GM12878 (cell line): ENCODE measurements at regions not wholly inside any gene's neighbourhood (a gene's known extent, or its start where the extent isn't known, plus 50 kb on each side); places are given as distances from the start of the nearest gene placed in this dataset.

ENCODE experiments used
- ATAC-seq: fragments of 200-7000 bp; cut with Tn5 transposase; 3 replicates; pipeline ENCODE4 v1.9.1; 2020; ENCODE audit warnings: mild to moderate bottlenecking, moderate library complexity
- BruUV-seq: library from RNA; stranded (reverse); fragments of 400-500 nt; replicated peaks from 2 replicates; lab custom pipeline; 2021; lab: Mats Ljungman, UMichigan
- CTCF ChIA-PET: fragments of 300-600 bp; sonication (Branson Sonifier 250); formaldehyde crosslinking; extraction: SDS; loops from one replicate; lab custom pipeline; 2021; ENCODE audit warnings: inconsistent platforms; lab: Yijun Ruan, JAX
- POLR2A ChIA-PET: fragments of 350-600 bp; formaldehyde crosslinking; extraction: SDS; loops from one replicate; lab custom pipeline; 2021; ENCODE audit warnings: inconsistent platforms; lab: Charles Lee
- RAD21 ChIA-PET: fragments of 300-600 bp; sonication (Branson Sonifier 250); formaldehyde crosslinking; loops from one replicate; lab custom pipeline; 2023; ENCODE audit warnings: antibody characterized with exemption; ENCODE audit not compliant: unreplicated experiment; lab: Charles Lee
- SMC1A ChIA-PET: fragments of 300-600 bp; sonication (Branson Sonifier 250); formaldehyde crosslinking; loops from one replicate; lab custom pipeline; 2023; ENCODE audit not compliant: unreplicated experiment, uncharacterized antibody; lab: Charles Lee
- DNase-seq: peaks from one replicate; pipeline ENCODE4 v3.0.0-alpha.2; 2011; ENCODE audit warnings: low read depth, low spot score
- FAIRE-seq: peaks from 3 replicates; lab custom pipeline; 2011; peaks lifted over from hg19 to GRCh38; lab: Jason Lieb, UNC
- H2AFZ ChIP-seq: 2 replicates; pipeline ENCODE4 v1.6.0; 2011; ENCODE audit warnings: low read depth, low read length, control low read depth; ENCODE audit not compliant: control insufficient read depth
- H3K27ac ChIP-seq: 2 replicates; pipeline ENCODE4 v1.5.1; 2011; ENCODE audit warnings: control low read depth; ENCODE audit not compliant: control insufficient read depth, insufficient read depth
- H3K27me3 ChIP-seq, 2 experiments: replicated peaks in 1 of 2; 2 replicates each; pipeline versions ENCODE4 v1.6.0 to v1.6.1; 2011; ENCODE audit warnings: low read length in 1 of 2; ENCODE audit not compliant: control insufficient read depth in 2 of 2, insufficient read depth in 2 of 2
- H3K36me3 ChIP-seq, 2 experiments: 2 replicates each; pipeline ENCODE4 v1.5.1; 2011; ENCODE audit warnings: low read length in 1 of 2; ENCODE audit not compliant: control insufficient read depth in 2 of 2, insufficient read depth in 2 of 2
- H3K4me1 ChIP-seq: 2 replicates; pipeline ENCODE4 v1.6.1; 2011; ENCODE audit warnings: mild to moderate bottlenecking, low read length, moderate library complexity, mixed read lengths; ENCODE audit not compliant: control insufficient read depth, insufficient read depth
- H3K4me2 ChIP-seq: 2 replicates; pipeline ENCODE4 v1.6.0; 2011; ENCODE audit warnings: control low read depth; ENCODE audit not compliant: control insufficient read depth, insufficient read depth
- H3K4me3 ChIP-seq: fragments of 200-600 bp; sonication (generic); 2 replicates; pipeline ENCODE4 v1.5.1; 2016
- H3K79me2 ChIP-seq: 2 replicates; pipeline ENCODE4 v1.6.0; 2011; ENCODE audit warnings: low read length; ENCODE audit not compliant: control insufficient read depth, insufficient read depth
- H3K9ac ChIP-seq: 2 replicates; pipeline ENCODE4 v1.8.0; 2011; ENCODE audit warnings: low read length, control low read depth, mixed read lengths; ENCODE audit not compliant: control insufficient read depth, insufficient read depth
- H3K9me3 ChIP-seq: replicated peaks from 3 replicates; pipeline ENCODE4 v1.5.1; 2011; ENCODE audit warnings: mild to moderate bottlenecking, low read length; ENCODE audit not compliant: control insufficient read depth, insufficient read depth
- H4K20me1 ChIP-seq: 2 replicates; pipeline ENCODE4 v1.6.0; 2011; ENCODE audit not compliant: control insufficient read depth, insufficient read depth
- ATF7 ChIP-seq: fragments of 450-650 bp; IDR thresholded peaks from 2 replicates; pipeline ENCODE4 v1.6.1; 2016; ENCODE audit warnings: low read depth, mild to moderate bottlenecking
- CBX5 ChIP-seq: sonication (generic); IDR thresholded peaks from 2 replicates; pipeline ENCODE4 v1.6.1; 2016; ENCODE audit warnings: low read depth, moderate library complexity, mild to moderate bottlenecking, inconsistent platforms
- CREM ChIP-seq: IDR thresholded peaks from 2 replicates; pipeline ENCODE4 v1.6.1; 2014; ENCODE audit warnings: antibody characterized with exemption, low read depth
- GABPA ChIP-seq: IDR thresholded peaks from 2 replicates; pipeline ENCODE4 v1.6.1; 2014; ENCODE audit warnings: antibody characterized with exemption, low read depth, mild to moderate bottlenecking, inconsistent platforms
- GATAD2B ChIP-seq: fragments of 450-650 bp; conservative IDR thresholded peaks from 2 replicates; pipeline ENCODE4 v1.6.1; 2017; ENCODE audit warnings: low read depth, mild to moderate bottlenecking, moderate library complexity
- HDAC2 ChIP-seq: fragments of 200-600 bp; sonication (generic); IDR thresholded peaks from 2 replicates; pipeline ENCODE4 v1.6.1; 2017
- HDAC6 ChIP-seq: fragments of 200-600 bp; sonication (generic); IDR thresholded peaks from one replicate; pipeline ENCODE4 v1.8.0; 2017; ENCODE audit warnings: antibody characterized with exemption; ENCODE audit not compliant: unreplicated experiment
- JUNB ChIP-seq: IDR thresholded peaks from 2 replicates; pipeline ENCODE4 v1.6.1; 2016; ENCODE audit warnings: antibody characterized with exemption, mild to moderate bottlenecking
- NFYA ChIP-seq: IDR thresholded peaks from 2 replicates; pipeline ENCODE4 v1.6.1; 2011; ENCODE audit warnings: low read depth, mild to moderate bottlenecking, low read length, improper control_type of control experiment, borderline replicate concordance
- RFX5 ChIP-seq: IDR thresholded peaks from 2 replicates; pipeline ENCODE4 v1.6.1; 2011; ENCODE audit warnings: low read depth, low read length, improper control_type of control experiment
- SIX5 ChIP-seq: IDR thresholded peaks from 2 replicates; pipeline ENCODE4 v1.6.1; 2011; ENCODE audit warnings: mild to moderate bottlenecking, low read depth, low read length, moderate library complexity; ENCODE audit not compliant: severe bottlenecking
- SMARCA5 ChIP-seq: fragments of 450-650 bp; IDR thresholded peaks from 2 replicates; pipeline ENCODE4 v1.6.1; 2017; ENCODE audit warnings: mild to moderate bottlenecking
- SP1 ChIP-seq: IDR thresholded peaks from one replicate; pipeline ENCODE4 v1.6.1; 2011; ENCODE audit warnings: low read depth, low read length
- TAF1 ChIP-seq: IDR thresholded peaks from 2 replicates; pipeline ENCODE4 v1.6.1; 2011; ENCODE audit warnings: mild to moderate bottlenecking, low read depth, low read length, borderline replicate concordance
- ZZZ3 ChIP-seq: IDR thresholded peaks from 2 replicates; pipeline ENCODE4 v1.6.1; 2011; ENCODE audit warnings: low read depth; ENCODE audit not compliant: control insufficient read depth, insufficient read length
- WGBS: methylation state at CpG from one replicate; pipeline ENCODE4 v1.1.6; 2016; ENCODE audit warnings: low lambda C conversion rate; ENCODE audit not compliant: insufficient replicate concordance, insufficient coverage; ENCODE audit errors: missing lambda C conversion rate; 5-methylcytosine and 5-hydroxymethylcytosine counted together
- in situ Hi-C: fragments of 300-500 bp; cut with MboI; formaldehyde crosslinking; loops from 9 replicates; pipeline ENCODE4 v1.14.3; 2018; ENCODE audit warnings: mixed read lengths
- intact Hi-C: fragments of 100-400 bp; cut with micrococcal nuclease; formaldehyde crosslinking; loops from one replicate; pipeline ENCODE4 v1.14.2; 2022; ENCODE audit not compliant: unreplicated experiment
- TF ChIP-seq, protein P1 (sequence below), 3 experiments: IDR thresholded peaks in 2 of 3; conservative IDR thresholded peaks in 1 of 3; 2 replicates each; pipeline ENCODE4 v1.5.1; 2011; ENCODE audit warnings: low read depth in 3 of 3, low read length in 3 of 3, mild to moderate bottlenecking in 3 of 3, control low read depth in 2 of 3, moderate library complexity in 2 of 3, inconsistent platforms in 1 of 3, mixed read lengths in 1 of 3; ENCODE audit not compliant: control insufficient read depth in 2 of 3, insufficient read depth in 1 of 3; ENCODE audit errors: extremely low read depth in 1 of 3
- TF ChIP-seq, protein P2 (sequence below): fragments of 150-350 bp; IDR thresholded peaks from 2 replicates; pipeline ENCODE4 v1.6.1; 2016; ENCODE audit warnings: low read depth, low read length
- TF ChIP-seq, protein P3 (sequence below): IDR thresholded peaks from 2 replicates; pipeline ENCODE4 v1.6.1; 2012; ENCODE audit warnings: low read depth, low read length, improper control_type of control experiment
- TF ChIP-seq, protein P4 (sequence below): IDR thresholded peaks from 2 replicates; pipeline ENCODE4 v1.6.1; 2011; ENCODE audit warnings: low read depth, mild to moderate bottlenecking, low read length, moderate library complexity, borderline replicate concordance; ENCODE audit errors: extremely low read depth

DNA sequence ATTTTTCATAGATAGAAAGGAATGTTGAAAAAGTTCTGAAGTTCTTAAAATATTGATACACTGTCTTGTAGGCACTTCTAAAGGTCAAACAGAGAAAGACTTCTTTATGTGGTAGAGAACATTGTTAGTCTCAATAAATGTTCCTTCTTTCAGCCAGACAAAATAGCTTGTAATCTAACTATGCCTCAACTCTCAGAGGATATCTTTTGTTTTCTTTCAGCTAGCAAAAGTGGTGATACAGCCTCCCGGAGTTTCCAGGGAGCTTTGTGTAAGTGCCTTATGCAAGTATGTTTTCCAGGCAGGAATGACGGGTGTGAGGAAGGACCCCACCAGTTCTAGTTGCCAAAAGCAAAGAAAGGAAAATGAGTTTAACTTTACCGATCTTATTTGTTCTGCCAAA is 452.1 kb upstream of the ST6GAL2 start:
- Histone ChIP-seq H3K36me3 (no peaks in the 10 kb centered on the region), H3K27me3 (no peaks in the 10 kb centered on the region), H3K4me2 (no peak overlapping the region), H3K9me3 (no peaks in the 10 kb centered on the region), H2AFZ (no peak overlapping the region), H4K20me1 (no peaks in the 10 kb centered on the region), H3K4me3 (no peak overlapping the region), H3K79me2 (no peaks in the 10 kb centered on the region), H3K4me1 (no peaks in the 10 kb centered on the region), H3K27ac (no peak overlapping the region), H3K9ac (no peak overlapping the region)
- SMC1A ChIA-PET, result no interaction called here
- in situ Hi-C loops, result no loop called here
- CTCF ChIA-PET, result no interaction called here
- RAD21 ChIA-PET, result no interaction called here
- ATAC-seq (no peak), FAIRE-seq (no peak), DNase-seq (no peak)
- intact Hi-C loops, result no loop called here
- 29% methylated on average over 3 of the region's 3 CpGs for WGBS
- BruUV-seq, result no TSS peak
- no peak for TF ChIP-seq SMARCA5
- no peak for TF ChIP-seq HDAC2
- TF ChIP-seq, protein P1, sequence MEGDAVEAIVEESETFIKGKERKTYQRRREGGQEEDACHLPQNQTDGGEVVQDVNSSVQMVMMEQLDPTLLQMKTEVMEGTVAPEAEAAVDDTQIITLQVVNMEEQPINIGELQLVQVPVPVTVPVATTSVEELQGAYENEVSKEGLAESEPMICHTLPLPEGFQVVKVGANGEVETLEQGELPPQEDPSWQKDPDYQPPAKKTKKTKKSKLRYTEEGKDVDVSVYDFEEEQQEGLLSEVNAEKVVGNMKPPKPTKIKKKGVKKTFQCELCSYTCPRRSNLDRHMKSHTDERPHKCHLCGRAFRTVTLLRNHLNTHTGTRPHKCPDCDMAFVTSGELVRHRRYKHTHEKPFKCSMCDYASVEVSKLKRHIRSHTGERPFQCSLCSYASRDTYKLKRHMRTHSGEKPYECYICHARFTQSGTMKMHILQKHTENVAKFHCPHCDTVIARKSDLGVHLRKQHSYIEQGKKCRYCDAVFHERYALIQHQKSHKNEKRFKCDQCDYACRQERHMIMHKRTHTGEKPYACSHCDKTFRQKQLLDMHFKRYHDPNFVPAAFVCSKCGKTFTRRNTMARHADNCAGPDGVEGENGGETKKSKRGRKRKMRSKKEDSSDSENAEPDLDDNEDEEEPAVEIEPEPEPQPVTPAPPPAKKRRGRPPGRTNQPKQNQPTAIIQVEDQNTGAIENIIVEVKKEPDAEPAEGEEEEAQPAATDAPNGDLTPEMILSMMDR (IDR thresholded peaks at IDR 0.05 in 2 of 3, conservative IDR thresholded peaks at IDR 0.05 in 1 of 3; ENCODE audit: control insufficient read depth in 2 of 3, extremely low read depth in 1 of 3, insufficient read depth in 1 of 3, low read depth in 3 of 3, low read length in 3 of 3), result no peak
- TF ChIP-seq CBX5, result no peak
- TF ChIP-seq ZZZ3, result no peak
- TF ChIP-seq GABPA, result no peak
- no peak for TF ChIP-seq RFX5
- TF ChIP-seq, protein P2, sequence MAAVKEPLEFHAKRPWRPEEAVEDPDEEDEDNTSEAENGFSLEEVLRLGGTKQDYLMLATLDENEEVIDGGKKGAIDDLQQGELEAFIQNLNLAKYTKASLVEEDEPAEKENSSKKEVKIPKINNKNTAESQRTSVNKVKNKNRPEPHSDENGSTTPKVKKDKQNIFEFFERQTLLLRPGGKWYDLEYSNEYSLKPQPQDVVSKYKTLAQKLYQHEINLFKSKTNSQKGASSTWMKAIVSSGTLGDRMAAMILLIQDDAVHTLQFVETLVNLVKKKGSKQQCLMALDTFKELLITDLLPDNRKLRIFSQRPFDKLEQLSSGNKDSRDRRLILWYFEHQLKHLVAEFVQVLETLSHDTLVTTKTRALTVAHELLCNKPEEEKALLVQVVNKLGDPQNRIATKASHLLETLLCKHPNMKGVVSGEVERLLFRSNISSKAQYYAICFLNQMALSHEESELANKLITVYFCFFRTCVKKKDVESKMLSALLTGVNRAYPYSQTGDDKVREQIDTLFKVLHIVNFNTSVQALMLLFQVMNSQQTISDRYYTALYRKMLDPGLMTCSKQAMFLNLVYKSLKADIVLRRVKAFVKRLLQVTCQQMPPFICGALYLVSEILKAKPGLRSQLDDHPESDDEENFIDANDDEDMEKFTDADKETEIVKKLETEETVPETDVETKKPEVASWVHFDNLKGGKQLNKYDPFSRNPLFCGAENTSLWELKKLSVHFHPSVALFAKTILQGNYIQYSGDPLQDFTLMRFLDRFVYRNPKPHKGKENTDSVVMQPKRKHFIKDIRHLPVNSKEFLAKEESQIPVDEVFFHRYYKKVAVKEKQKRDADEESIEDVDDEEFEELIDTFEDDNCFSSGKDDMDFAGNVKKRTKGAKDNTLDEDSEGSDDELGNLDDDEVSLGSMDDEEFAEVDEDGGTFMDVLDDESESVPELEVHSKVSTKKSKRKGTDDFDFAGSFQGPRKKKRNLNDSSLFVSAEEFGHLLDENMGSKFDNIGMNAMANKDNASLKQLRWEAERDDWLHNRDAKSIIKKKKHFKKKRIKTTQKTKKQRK, result no peak
- TF ChIP-seq NFYA, result no peak
- no peak for TF ChIP-seq TAF1
- no peak for TF ChIP-seq SP1
- TF ChIP-seq, protein P3, sequence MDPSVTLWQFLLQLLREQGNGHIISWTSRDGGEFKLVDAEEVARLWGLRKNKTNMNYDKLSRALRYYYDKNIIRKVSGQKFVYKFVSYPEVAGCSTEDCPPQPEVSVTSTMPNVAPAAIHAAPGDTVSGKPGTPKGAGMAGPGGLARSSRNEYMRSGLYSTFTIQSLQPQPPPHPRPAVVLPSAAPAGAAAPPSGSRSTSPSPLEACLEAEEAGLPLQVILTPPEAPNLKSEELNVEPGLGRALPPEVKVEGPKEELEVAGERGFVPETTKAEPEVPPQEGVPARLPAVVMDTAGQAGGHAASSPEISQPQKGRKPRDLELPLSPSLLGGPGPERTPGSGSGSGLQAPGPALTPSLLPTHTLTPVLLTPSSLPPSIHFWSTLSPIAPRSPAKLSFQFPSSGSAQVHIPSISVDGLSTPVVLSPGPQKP, result no peak
- TF ChIP-seq GATAD2B, result no peak
- TF ChIP-seq, protein P4, sequence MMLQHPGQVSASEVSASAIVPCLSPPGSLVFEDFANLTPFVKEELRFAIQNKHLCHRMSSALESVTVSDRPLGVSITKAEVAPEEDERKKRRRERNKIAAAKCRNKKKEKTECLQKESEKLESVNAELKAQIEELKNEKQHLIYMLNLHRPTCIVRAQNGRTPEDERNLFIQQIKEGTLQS, result no peak
- no peak for TF ChIP-seq HDAC6
- no peak for TF ChIP-seq SIX5
- TF ChIP-seq JUNB, result no peak
- no peak for TF ChIP-seq ATF7
- no peak for TF ChIP-seq CREM
- POLR2A ChIA-PET, result no interaction called here
